SU-DHL-6 (cell line): ENCODE measurements at regions not wholly inside any gene's neighbourhood (a gene's known extent, or its start where the extent isn't known, plus 50 kb on each side); places are given as distances from the start of the nearest gene placed in this dataset.

Experiments
- H2AFZ ChIP-seq: fragments of 200-600 bp; sonication (generic); 2 replicates; pipeline ENCODE4 v1.6.1; 2014; ENCODE audit warnings: low read depth, mild to moderate bottlenecking, moderate library complexity, mixed read lengths, antibody characterized with exemption, low read length; ENCODE audit not compliant: severe bottlenecking
- H3F3A ChIP-seq: fragments of 200-600 bp; shearing (Covaris generic); 2 replicates; pipeline ENCODE4 v1.6.0; 2016; ENCODE audit warnings: antibody characterized with exemption, mild to moderate bottlenecking; ENCODE audit not compliant: insufficient read depth
- H3K27ac ChIP-seq: fragments of 200-600 bp; sonication (generic); 2 replicates; pipeline ENCODE4 v1.5.1; 2016; ENCODE audit warnings: low read depth, mild to moderate bottlenecking, low read length, moderate library complexity, mixed read lengths
- H3K27me3 ChIP-seq: fragments of 200-600 bp; sonication (generic), shearing (Covaris generic); 2 replicates; pipeline ENCODE4 v1.6.0; 2014; ENCODE audit warnings: mild to moderate bottlenecking, low read length
- H3K36me3 ChIP-seq: fragments of 200-600 bp; sonication (generic); 2 replicates; pipeline ENCODE4 v1.6.1; 2014; ENCODE audit warnings: mild to moderate bottlenecking, low read length, mixed read lengths
- H3K4me2 ChIP-seq: fragments of 300-600, 200-600 bp; shearing (Covaris generic), sonication (generic); 2 replicates; pipeline ENCODE4 v1.6.0; 2014; ENCODE audit warnings: low read length, low read depth, mild to moderate bottlenecking; ENCODE audit not compliant: poor library complexity, severe bottlenecking
- H3K4me3 ChIP-seq: fragments of 200-600 bp; sonication (generic); 2 replicates; pipeline ENCODE4 v1.5.1; 2014; ENCODE audit warnings: antibody characterized with exemption, low read length, mild to moderate bottlenecking, mixed read lengths; ENCODE audit not compliant: insufficient read depth, poor library complexity, severe bottlenecking
- H3K79me2 ChIP-seq: fragments of 200-600 bp; sonication (generic); 2 replicates; pipeline ENCODE4 v1.6.1; 2014; ENCODE audit warnings: mild to moderate bottlenecking, low read length, moderate library complexity; ENCODE audit not compliant: insufficient read depth
- H3K9ac ChIP-seq: fragments of 200-600 bp; sonication (generic); 2 replicates; pipeline ENCODE4 v1.7.0; 2014; ENCODE audit warnings: mild to moderate bottlenecking, low read length
- H3K9me2 ChIP-seq: fragments of 200-600 bp; sonication (generic); replicated peaks from 2 replicates; pipeline ENCODE4 v1.6.1; 2014; ENCODE audit warnings: low read length; ENCODE audit not compliant: insufficient read depth
- H3K9me3 ChIP-seq: fragments of 200-600 bp; sonication (generic); 2 replicates; pipeline ENCODE4 v1.6.1; 2014; ENCODE audit warnings: low read length, mixed read lengths; ENCODE audit not compliant: insufficient read depth
- H4K20me1 ChIP-seq: fragments of 200-600 bp; sonication (generic); 2 replicates; pipeline ENCODE4 v1.6.1; 2014; ENCODE audit warnings: low read depth, mild to moderate bottlenecking, antibody characterized with exemption, low read length, moderate library complexity, mixed read lengths
- EZH2phosphoT487 ChIP-seq: fragments of 200-600 bp; sonication (generic), shearing (Covaris generic); conservative IDR thresholded peaks from 2 replicates; pipeline ENCODE4 v1.6.1; 2018; ENCODE audit warnings: mild to moderate bottlenecking, antibody characterized with exemption, low read length, moderate library complexity, mixed read lengths
- TF ChIP-seq, protein P1 (sequence below): fragments of 200-600 bp; sonication (generic); IDR thresholded peaks from one replicate; pipeline ENCODE4 v1.5.1; 2017; ENCODE audit warnings: antibody characterized with exemption, mild to moderate bottlenecking, low read length, moderate library complexity; ENCODE audit not compliant: insufficient read depth, poor library complexity, severe bottlenecking

DNA sequence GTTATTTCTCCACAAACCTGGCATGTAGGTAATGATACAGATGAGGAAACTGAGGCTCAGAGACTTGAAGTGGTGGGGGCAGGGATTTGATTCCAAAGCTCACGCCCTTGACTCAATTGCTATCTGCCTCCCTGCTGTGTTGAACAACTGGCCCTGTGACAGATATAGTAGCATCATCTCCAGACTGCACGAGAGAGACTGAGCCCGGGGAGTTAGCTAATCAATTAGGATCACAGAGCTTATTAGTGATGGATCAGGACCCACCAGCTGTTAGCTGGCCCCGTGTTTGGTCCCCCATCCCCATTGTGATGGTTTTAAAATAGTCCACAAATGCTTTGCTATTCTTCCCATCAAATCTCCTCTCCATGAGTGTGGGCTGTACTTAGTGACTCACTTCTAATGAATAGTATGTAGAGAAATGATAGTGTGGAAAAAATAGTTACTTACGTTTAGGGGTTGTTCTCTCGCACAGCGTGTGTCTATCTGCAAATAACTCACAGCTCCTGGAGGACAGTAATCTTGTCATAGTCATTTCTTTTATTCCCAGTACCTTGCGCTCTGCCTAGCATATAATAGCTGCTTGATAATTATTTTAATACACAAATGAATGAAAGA, 74.4 kb upstream of the KLF13 start:
- H3K27me3 ChIP-seq, result no peaks in the 10 kb centered on the region
- H3K36me3 ChIP-seq, result no peaks in the 10 kb centered on the region
- no peak overlapping the region for H3K9ac ChIP-seq
- no peaks in the 10 kb centered on the region for H3K9me3 ChIP-seq
- TF ChIP-seq, protein P1, sequence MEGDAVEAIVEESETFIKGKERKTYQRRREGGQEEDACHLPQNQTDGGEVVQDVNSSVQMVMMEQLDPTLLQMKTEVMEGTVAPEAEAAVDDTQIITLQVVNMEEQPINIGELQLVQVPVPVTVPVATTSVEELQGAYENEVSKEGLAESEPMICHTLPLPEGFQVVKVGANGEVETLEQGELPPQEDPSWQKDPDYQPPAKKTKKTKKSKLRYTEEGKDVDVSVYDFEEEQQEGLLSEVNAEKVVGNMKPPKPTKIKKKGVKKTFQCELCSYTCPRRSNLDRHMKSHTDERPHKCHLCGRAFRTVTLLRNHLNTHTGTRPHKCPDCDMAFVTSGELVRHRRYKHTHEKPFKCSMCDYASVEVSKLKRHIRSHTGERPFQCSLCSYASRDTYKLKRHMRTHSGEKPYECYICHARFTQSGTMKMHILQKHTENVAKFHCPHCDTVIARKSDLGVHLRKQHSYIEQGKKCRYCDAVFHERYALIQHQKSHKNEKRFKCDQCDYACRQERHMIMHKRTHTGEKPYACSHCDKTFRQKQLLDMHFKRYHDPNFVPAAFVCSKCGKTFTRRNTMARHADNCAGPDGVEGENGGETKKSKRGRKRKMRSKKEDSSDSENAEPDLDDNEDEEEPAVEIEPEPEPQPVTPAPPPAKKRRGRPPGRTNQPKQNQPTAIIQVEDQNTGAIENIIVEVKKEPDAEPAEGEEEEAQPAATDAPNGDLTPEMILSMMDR, result no peak
- no peak for TF ChIP-seq EZH2phosphoT487
- H3K79me2 ChIP-seq, result no peaks in the 10 kb centered on the region
- H2AFZ ChIP-seq, result no peak overlapping the region
- no peaks in the 10 kb centered on the region for H3F3A ChIP-seq
- no peaks in the 10 kb centered on the region for H3K9me2 ChIP-seq
- H4K20me1 ChIP-seq, result no peaks in the 10 kb centered on the region
- H3K4me3 ChIP-seq, result no peak overlapping the region
- no peak overlapping the region for H3K4me2 ChIP-seq
- no peak overlapping the region for H3K27ac ChIP-seq

DNA sequence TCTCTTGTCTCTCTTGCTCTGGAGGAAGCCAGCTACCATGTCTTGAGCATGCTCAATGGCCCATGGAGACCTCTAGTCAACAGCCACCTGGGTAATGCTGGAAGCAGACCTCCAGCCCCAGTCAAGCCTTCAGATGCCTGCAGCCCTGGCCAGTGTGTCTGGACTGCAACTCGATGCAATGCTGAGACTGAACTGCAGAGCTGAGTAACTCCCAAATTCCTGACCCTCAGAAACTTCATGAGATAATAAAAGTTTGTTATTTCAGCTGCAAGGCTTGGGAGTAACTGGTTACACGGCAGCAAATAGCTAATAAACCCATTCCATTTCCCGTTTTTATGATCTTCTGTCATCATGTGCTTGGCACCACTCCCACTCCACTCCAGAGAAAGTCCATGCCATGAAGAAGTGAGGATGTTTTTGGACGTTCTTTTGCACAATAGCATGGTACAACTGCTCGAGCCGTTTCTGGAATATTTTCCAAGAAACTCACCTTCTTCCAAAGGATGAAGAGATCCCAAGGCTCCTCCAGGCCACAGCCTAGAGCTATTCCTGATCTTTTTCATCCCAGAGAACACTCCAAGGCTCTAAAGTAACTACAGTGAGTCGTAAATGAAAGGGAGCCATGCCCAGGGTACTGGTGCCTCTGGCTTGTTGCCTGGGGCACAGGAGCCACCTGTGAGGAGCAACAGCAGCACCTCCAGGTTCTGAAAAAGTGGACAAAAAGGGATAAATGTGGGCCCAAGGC, 72.0 kb upstream of the KLF13 start:
- Histone ChIP-seq H3F3A (no peaks in the 10 kb centered on the region), H3K36me3 (no peaks in the 10 kb centered on the region), H3K79me2 (no peaks in the 10 kb centered on the region), H3K9me3 (no peaks in the 10 kb centered on the region), H3K27ac (no peak overlapping the region), H2AFZ (no peak overlapping the region), H3K9ac (no peak overlapping the region), H3K27me3 (no peaks in the 10 kb centered on the region), H3K4me2 (no peak overlapping the region), H4K20me1 (no peaks in the 10 kb centered on the region), H3K9me2 (no peaks in the 10 kb centered on the region), H3K4me3 (no peak overlapping the region)
- TF ChIP-seq EZH2phosphoT487, result no peak

DNA sequence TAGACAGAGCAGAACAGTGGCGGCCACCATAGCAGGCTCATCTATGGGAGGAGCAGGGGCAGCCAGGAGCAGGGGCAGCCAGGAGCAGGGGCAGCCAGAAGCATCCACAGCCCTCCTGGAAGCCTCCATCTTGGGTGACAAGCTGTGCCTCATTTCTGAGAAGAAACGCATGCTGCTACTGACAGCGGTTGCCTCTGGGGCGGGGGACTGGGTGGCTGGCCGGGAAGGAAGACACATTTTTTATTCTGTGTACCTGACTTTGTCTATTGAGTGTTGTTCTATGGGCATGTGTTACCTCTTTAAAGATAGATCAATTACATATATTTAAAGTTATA, 71.5 kb upstream of the KLF13 start:
- H3K27ac ChIP-seq, result no peak overlapping the region
- H3K4me3 ChIP-seq, result no peak overlapping the region
- H2AFZ ChIP-seq, result no peak overlapping the region
- TF ChIP-seq, protein P1, result no peak
- no peak for TF ChIP-seq EZH2phosphoT487
- H3K9ac ChIP-seq, result no peak overlapping the region
- no peaks in the 10 kb centered on the region for H3K79me2 ChIP-seq
- H4K20me1 ChIP-seq, result no peaks in the 10 kb centered on the region
- H3K9me2 ChIP-seq, result no peaks in the 10 kb centered on the region
- H3K27me3 ChIP-seq, result no peaks in the 10 kb centered on the region
- H3K36me3 ChIP-seq, result no peaks in the 10 kb centered on the region
- H3F3A ChIP-seq, result no peaks in the 10 kb centered on the region
- no peaks in the 10 kb centered on the region for H3K9me3 ChIP-seq
- H3K4me2 ChIP-seq, result peak overlapping the region; percentile 10

DNA sequence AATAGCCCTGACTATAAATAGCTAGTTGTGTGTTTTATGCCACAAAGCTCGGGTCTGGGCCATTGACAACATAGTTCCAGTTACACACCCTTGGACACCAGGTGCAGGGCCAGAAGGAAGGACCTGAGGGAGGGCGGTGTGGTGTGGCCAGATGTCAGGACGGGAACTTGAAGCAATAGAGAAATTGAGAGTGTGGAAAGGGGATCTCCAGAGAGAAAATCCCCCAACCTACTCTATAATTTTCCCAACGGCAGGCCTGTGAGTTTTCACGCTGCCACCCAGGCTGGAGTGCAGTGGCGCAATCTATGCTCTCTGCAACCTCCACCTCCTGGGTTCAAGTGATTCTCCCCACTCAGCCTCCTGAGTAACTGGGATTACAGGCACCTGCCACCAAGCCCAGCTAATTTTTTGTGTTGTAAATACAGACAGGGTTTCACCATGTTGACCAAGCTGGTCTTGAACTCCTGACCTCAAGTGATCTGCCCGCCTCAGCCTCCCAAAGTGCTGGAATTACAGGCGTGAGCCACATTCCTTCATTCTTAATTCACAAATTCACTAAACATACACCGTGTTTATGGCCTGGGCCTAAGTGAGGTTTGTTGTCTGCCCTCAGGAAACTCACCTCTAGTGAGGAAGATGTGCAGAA, 70.8 kb upstream of the KLF13 start:
- Histone ChIP-seq H3K4me2 (peak overlapping the region; percentile 10), H3K9ac (no peak overlapping the region), H3K9me3 (no peaks in the 10 kb centered on the region), H3K36me3 (no peaks in the 10 kb centered on the region), H2AFZ (no peak overlapping the region), H3K9me2 (no peaks in the 10 kb centered on the region), H3F3A (no peaks in the 10 kb centered on the region), H3K27ac (no peak overlapping the region), H3K4me3 (no peak overlapping the region), H4K20me1 (no peaks in the 10 kb centered on the region), H3K79me2 (no peaks in the 10 kb centered on the region), H3K27me3 (no peaks in the 10 kb centered on the region)
- TF ChIP-seq, protein P1, result no peak
- TF ChIP-seq EZH2phosphoT487, result no peak
